ENCODE measurements at regions not wholly inside any gene's neighbourhood (a gene's known extent, or its start where the extent isn't known, plus 50 kb on each side); places are given as distances from the start of the nearest gene placed in this dataset.
"Not testable (repeated sequence)": the region's sequence is repeated elsewhere in the genome, so short reads cannot be mapped to it uniquely, and the experiment has no call there.

GRCh38 chr15:96158938-96159337, 171.6 kb upstream of the NR2F2 start:
- no peak for DNase-seq (ENCODE audit: low read depth in 1 of 2, low spot score in 1 of 2)
- in situ Hi-C loops (cut with HindIII; ENCODE audit: low pct_unique_long_range_greater_than_20kb, low sequenced_read_pairs): no loop called here
- TF ChIP-seq JUND (IDR thresholded peaks at IDR 0.05; ENCODE audit: low read depth): no peak

- TF ChIP-seq JUND (IDR thresholded peaks at IDR 0.05; ENCODE audit: low read depth): no peak
- DNase-seq (ENCODE audit: low read depth in 1 of 2, low spot score in 1 of 2): no peak
- in situ Hi-C loops (cut with HindIII; ENCODE audit: low pct_unique_long_range_greater_than_20kb, low sequenced_read_pairs): no loop called here
Measured at GRCh38 chr15:96160269-96160668, 170.2 kb upstream of the NR2F2 start.

GRCh38 chr15:96160800-96161199, 169.7 kb upstream of the NR2F2 start:
- in situ Hi-C loops (cut with HindIII; ENCODE audit: low pct_unique_long_range_greater_than_20kb, low sequenced_read_pairs): no loop called here
- no peak for TF ChIP-seq JUND (IDR thresholded peaks at IDR 0.05; ENCODE audit: low read depth)
- DNase-seq (ENCODE audit: low read depth in 1 of 2, low spot score in 1 of 2): peak in 1 of 2 experiments; percentile 38

- in situ Hi-C loops (cut with HindIII; ENCODE audit: low pct_unique_long_range_greater_than_20kb, low sequenced_read_pairs): no loop called here
- no peak for DNase-seq (ENCODE audit: low read depth in 1 of 2, low spot score in 1 of 2)
- TF ChIP-seq JUND (IDR thresholded peaks at IDR 0.05; ENCODE audit: low read depth): no peak
Measured at GRCh38 chr15:96162322-96162721, 168.2 kb upstream of the NR2F2 start.

- TF ChIP-seq JUND (IDR thresholded peaks at IDR 0.05; ENCODE audit: low read depth): no peak
- DNase-seq (ENCODE audit: low read depth in 1 of 2, low spot score in 1 of 2): no peak
- in situ Hi-C loops (cut with HindIII; ENCODE audit: low pct_unique_long_range_greater_than_20kb, low sequenced_read_pairs): no loop called here
Measured at GRCh38 chr15:96165081-96165480, 165.4 kb upstream of the NR2F2 start.

GRCh38 chr15:96165775-96166174, 164.7 kb upstream of the NR2F2 start:
- TF ChIP-seq JUND (IDR thresholded peaks at IDR 0.05; ENCODE audit: low read depth): no peak
- in situ Hi-C loops (cut with HindIII; ENCODE audit: low pct_unique_long_range_greater_than_20kb, low sequenced_read_pairs): no loop called here
- no peak for DNase-seq (ENCODE audit: low read depth in 1 of 2, low spot score in 1 of 2)

GRCh38 chr15:96166223-96167200, 164.0 kb upstream of the NR2F2 start:
- no peak for DNase-seq (ENCODE audit: low read depth in 1 of 2, low spot score in 1 of 2)
- in situ Hi-C loops (cut with HindIII; ENCODE audit: low pct_unique_long_range_greater_than_20kb, low sequenced_read_pairs): no loop called here
- TF ChIP-seq JUND (IDR thresholded peaks at IDR 0.05; ENCODE audit: low read depth): no peak

- DNase-seq (ENCODE audit: low read depth in 1 of 2, low spot score in 1 of 2); in situ Hi-C loops (cut with HindIII; ENCODE audit: low pct_unique_long_range_greater_than_20kb, low sequenced_read_pairs): not testable (repeated sequence)
Measured at GRCh38 chr15:96170616-96170978, 159.9 kb upstream of the NR2F2 start.

- DNase-seq (ENCODE audit: low read depth in 1 of 2, low spot score in 1 of 2): peak in 1 of 2 experiments; percentile 69
- TF ChIP-seq JUND (IDR thresholded peaks at IDR 0.05; ENCODE audit: low read depth): peak; percentile 55
- in situ Hi-C loops (cut with HindIII; ENCODE audit: low pct_unique_long_range_greater_than_20kb, low sequenced_read_pairs): no loop called here
Measured at GRCh38 chr15:96170979-96171739, 159.3 kb upstream of the NR2F2 start.

GRCh38 chr15:96171853-96172296, 158.6 kb upstream of the NR2F2 start:
- in situ Hi-C loops (cut with HindIII; ENCODE audit: low pct_unique_long_range_greater_than_20kb, low sequenced_read_pairs): no loop called here
- TF ChIP-seq JUND (IDR thresholded peaks at IDR 0.05; ENCODE audit: low read depth): no peak

GRCh38 chr15:96172417-96172816, 158.1 kb upstream of the NR2F2 start:
- no peak for TF ChIP-seq JUND (IDR thresholded peaks at IDR 0.05; ENCODE audit: low read depth)
- no peak for DNase-seq (ENCODE audit: low read depth in 1 of 2, low spot score in 1 of 2)
- in situ Hi-C loops (cut with HindIII; ENCODE audit: low pct_unique_long_range_greater_than_20kb, low sequenced_read_pairs): no loop called here

More at GRCh38 chr15:96171853-96172296, 158.6 kb upstream of the NR2F2 start:
- peak in 1 of 2 experiments; percentile 54 for DNase-seq (ENCODE audit: low read depth in 1 of 2, low spot score in 1 of 2)

- DNase-seq (ENCODE audit: low read depth in 1 of 2, low spot score in 1 of 2): no peak
- in situ Hi-C loops (cut with HindIII; ENCODE audit: low pct_unique_long_range_greater_than_20kb, low sequenced_read_pairs): no loop called here
- TF ChIP-seq JUND (IDR thresholded peaks at IDR 0.05; ENCODE audit: low read depth): no peak
Measured at GRCh38 chr15:96176831-96177230, 153.7 kb upstream of the NR2F2 start.

GRCh38 chr15:96177279-96177678, 153.2 kb upstream of the NR2F2 start:
- TF ChIP-seq JUND (IDR thresholded peaks at IDR 0.05; ENCODE audit: low read depth): no peak
- in situ Hi-C loops (cut with HindIII; ENCODE audit: low pct_unique_long_range_greater_than_20kb, low sequenced_read_pairs): no loop called here
- no peak for DNase-seq (ENCODE audit: low read depth in 1 of 2, low spot score in 1 of 2)

All from T47D (cell line).